GM21717 (cell line): ENCODE measurements at regions not wholly inside any gene's neighbourhood (a gene's known extent, or its start where the extent isn't known, plus 50 kb on each side); places are given as distances from the start of the nearest gene placed in this dataset.
"Not testable (repeated sequence)": the region's sequence is repeated elsewhere in the genome, so short reads cannot be mapped to it uniquely, and the experiment has no call there.

Experiments
- ATAC-seq: cut with Tn5 transposase; IDR thresholded peaks from one replicate; pipeline ENCODE4 v1.9.1; 2021; ENCODE audit warnings: mild to moderate bottlenecking, moderate library complexity; ENCODE audit not compliant: unreplicated experiment

- ATAC-seq, result not testable (repeated sequence)
These were observed 360.5 kb downstream of the GATA3 start for GRCh38 chr10:8415029-8415428.

GRCh38 chr10:8416192-8416701, 361.8 kb downstream of the GATA3 start:
- ATAC-seq, result no peak

GRCh38 chr10:8416760-8417159, 362.3 kb downstream of the GATA3 start:
- no peak for ATAC-seq

- no peak for ATAC-seq
These were observed 363.1 kb downstream of the GATA3 start for GRCh38 chr10:8417631-8418030.

GRCh38 chr10:8418631-8419030, 364.1 kb downstream of the GATA3 start:
- no peak for ATAC-seq

GRCh38 chr10:8420182-8420581, 365.7 kb downstream of the GATA3 start:
- no peak for ATAC-seq

GRCh38 chr10:8424555-8425211, 370.2 kb downstream of the GATA3 start:
- no peak for ATAC-seq

GRCh38 chr10:8428654-8429053, 374.2 kb downstream of the GATA3 start:
- no peak for ATAC-seq

- ATAC-seq, result no peak
These were observed 375.8 kb downstream of the GATA3 start for GRCh38 chr10:8430321-8430720.

GRCh38 chr10:8431511-8431910, 377.0 kb downstream of the GATA3 start:
- no peak for ATAC-seq

- no peak for ATAC-seq
These were observed 380.9 kb downstream of the GATA3 start for GRCh38 chr10:8435186-8436055.

- no peak for ATAC-seq
These were observed 383.4 kb downstream of the GATA3 start for GRCh38 chr10:8437896-8438295.

- ATAC-seq, result no peak
These were observed 384.1 kb downstream of the GATA3 start for GRCh38 chr10:8438603-8439002.

- no peak for ATAC-seq
These were observed 384.6 kb downstream of the GATA3 start for GRCh38 chr10:8439040-8439439.

- no peak for ATAC-seq
These were observed 390.1 kb downstream of the GATA3 start for GRCh38 chr10:8444630-8445029.

GRCh38 chr10:8445353-8445752, 390.9 kb downstream of the GATA3 start:
- ATAC-seq, result no peak

GRCh38 chr10:8449909-8450308, 395.4 kb downstream of the GATA3 start:
- no peak for ATAC-seq

- no peak for ATAC-seq
These were observed 399.1 kb downstream of the GATA3 start for GRCh38 chr10:8453587-8453986.

- ATAC-seq, result no peak
These were observed 399.9 kb downstream of the GATA3 start for GRCh38 chr10:8454357-8454756.

- ATAC-seq, result no peak
These were observed 400.7 kb downstream of the GATA3 start for GRCh38 chr10:8455181-8455580.

GRCh38 chr10:8456386-8456785, 401.9 kb downstream of the GATA3 start:
- no peak for ATAC-seq

GRCh38 chr10:8460626-8461025, 406.1 kb downstream of the GATA3 start:
- ATAC-seq, result no peak
